HG03097 (cell line): ENCODE measurements at regions not wholly inside any gene's neighbourhood (a gene's known extent, or its start where the extent isn't known, plus 50 kb on each side); places are given as distances from the start of the nearest gene placed in this dataset.

Experiments used
- ATAC-seq: cut with Tn5 transposase; IDR thresholded peaks from one replicate; pipeline ENCODE4 v1.9.1; 2021; ENCODE audit not compliant: unreplicated experiment, low FRiP score

GRCh38 chr1:61627365-61627764 lies 97.6 kb downstream of the TM2D1 start:
- ATAC-seq = no peak

- ATAC-seq = no peak
Measured at GRCh38 chr1:61626816-61627215, 98.1 kb downstream of the TM2D1 start.

- no peak for ATAC-seq
Measured at GRCh38 chr1:61623852-61624251, 101.1 kb downstream of the TM2D1 start.

DNA sequence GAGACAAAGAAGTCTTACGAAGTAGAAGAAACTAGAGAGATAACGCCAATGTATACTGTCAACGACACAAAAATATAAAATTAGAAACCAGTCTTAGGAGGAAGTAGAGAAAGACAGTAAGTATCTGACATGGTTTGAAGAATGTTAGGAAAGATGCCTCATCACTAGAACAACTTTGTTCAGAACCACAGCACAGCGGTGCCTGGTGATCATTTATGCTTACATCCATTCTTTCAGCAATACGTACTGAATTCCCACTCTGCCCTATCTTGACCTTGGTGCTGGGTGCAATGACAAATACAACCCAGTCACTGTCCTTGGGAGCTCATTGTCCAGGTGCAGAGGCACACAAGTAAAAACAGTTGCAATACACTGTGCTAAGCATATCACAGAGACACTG lies 104.4 kb downstream of the TM2D1 start:
- no peak for ATAC-seq

- no peak for ATAC-seq
Measured at GRCh38 chr1:61618755-61619154, 106.2 kb downstream of the TM2D1 start.

DNA sequence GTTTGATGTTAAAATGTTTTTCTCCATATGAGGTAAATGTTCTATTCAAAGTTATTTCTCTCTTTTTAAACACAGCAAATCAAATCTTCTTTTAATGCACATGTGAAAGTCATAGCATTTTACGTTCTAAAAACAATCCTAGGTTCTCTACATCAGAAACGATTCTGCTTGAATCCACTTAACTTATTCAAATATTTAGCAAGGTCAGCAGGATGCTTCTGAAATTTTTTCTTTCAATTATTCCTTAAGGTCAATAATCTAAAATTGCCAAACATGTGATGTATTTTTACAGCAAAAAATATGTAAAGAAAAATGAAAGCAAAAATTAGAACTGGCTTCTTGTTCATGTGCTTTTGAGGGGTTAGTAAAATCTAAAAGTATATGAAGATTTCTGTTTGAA lies 106.7 kb downstream of the TM2D1 start:
- no peak for ATAC-seq

- ATAC-seq = no peak
Measured at GRCh38 chr1:61616830-61617229, 108.1 kb downstream of the TM2D1 start.

GRCh38 chr1:61612602-61613001 lies 112.3 kb downstream of the TM2D1 start:
- no peak for ATAC-seq

- no peak for ATAC-seq
Measured at GRCh38 chr1:61609040-61609439, 115.9 kb downstream of the TM2D1 start.

DNA sequence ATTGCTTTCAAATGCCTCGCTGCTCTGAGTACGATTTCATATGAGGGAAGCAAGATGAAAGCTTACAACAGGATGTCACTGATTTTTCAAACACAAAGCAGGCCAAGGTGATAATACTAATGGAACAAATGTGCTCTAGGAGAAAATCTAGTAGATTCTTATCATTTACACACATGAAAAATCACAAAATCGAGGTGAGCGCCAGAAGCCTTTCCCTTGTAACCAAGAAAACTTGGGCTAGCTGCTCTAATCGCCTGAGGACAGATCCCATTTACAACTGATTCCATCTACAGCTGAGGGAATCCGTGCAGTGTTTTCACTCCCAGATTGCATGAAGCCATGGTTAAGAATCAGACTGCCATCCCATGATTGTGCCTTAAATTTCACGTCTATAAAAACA lies 117.5 kb downstream of the TM2D1 start:
- ATAC-seq = no peak

GRCh38 chr1:61606448-61607312 lies 118.3 kb downstream of the TM2D1 start:
- no peak for ATAC-seq

DNA sequence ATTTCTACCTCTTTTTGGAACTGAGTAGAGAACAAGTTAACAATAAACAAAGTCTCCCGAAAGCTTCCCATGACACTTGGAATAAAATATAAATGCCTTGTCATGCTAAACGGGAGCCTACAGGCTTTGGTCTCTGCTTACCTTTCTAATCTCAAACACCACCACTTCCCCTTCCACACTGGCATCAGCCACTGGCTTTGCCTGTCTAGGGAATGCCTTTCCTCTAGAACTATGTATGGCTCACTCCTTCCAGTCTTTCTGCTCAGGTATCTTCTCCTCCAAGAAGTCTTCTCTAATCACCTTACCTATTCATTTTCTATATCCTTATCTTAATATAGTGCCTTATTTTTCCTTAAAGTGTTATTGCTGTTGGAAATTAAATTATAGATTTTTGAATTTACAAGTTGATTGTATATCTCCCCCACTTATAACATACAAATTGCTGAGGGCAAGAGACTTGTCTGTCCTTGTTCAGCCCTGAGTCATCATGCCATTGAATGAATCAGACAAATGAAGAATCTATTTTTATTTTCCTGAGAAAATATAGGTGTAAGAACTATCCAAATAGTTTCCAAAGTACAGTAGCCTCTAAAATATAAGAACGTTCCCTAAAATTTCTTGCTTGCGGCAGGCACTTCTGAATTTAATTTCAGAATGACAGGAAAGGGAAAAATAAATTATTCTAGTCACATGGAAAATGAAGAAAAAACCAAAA lies 119.2 kb downstream of the TM2D1 start:
- no peak for ATAC-seq

- ATAC-seq = no peak
Measured at GRCh38 chr1:61604684-61605083, 120.3 kb downstream of the TM2D1 start.

DNA sequence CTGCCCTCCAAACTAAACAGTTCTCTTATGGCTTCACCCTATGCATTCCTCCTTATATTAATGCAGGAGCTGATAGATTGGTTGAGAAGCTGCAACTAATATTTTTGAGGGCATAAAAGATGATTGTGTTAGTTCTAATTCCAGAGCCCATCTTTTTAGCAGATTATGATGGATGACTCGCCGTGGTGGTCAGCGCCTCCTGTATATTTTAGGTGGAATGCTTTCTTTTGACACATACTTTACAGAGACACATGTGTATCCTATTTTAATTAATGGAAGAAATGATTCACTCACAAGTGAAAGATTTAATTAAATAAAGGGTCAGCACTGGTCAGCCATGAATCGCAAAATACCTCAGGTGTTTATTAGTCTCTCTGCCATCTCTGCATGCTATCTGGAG lies 120.7 kb downstream of the TM2D1 start:
- ATAC-seq = no peak

GRCh38 chr1:61602663-61603062 lies 122.3 kb downstream of the TM2D1 start:
- no peak for ATAC-seq

DNA sequence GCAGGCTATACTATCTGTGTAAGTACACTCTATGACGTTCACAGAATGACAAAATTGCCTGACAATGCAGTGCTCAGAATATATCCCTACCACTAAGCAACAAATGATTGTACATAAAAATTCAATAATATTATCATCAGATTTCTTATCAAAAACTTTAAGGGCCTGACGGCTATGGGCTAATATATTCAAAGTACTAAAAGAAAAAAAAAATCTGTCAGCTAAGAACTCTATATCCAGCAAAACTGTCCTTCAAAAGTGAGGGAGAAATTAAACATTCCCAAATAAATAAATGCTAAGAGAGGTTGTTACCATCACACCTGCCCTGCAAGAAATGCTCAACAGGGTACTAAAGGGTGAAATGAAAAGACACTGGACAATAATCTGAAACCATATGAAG lies 127.3 kb downstream of the TM2D1 start:
- no peak for ATAC-seq

DNA sequence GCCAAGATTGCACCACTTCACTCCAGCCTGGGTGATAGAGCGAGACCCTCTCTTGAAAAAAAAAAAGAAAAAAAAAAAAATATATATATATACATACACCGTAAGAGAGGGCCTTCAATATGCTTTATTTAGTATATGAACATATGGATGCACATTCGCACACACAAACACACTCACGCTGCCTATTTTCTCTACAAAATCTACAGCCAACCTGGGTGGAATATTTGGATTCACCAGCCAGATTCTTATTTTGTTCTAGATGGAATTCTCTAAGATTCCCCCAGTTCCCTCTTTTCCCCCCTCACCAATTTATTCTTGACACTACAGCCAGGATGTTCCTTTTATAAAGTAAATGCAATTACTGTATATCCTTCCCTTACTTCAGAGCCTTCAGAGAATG lies 131.6 kb downstream of the TM2D1 start:
- no peak for ATAC-seq

GRCh38 chr1:61591351-61591750 lies 133.6 kb downstream of the TM2D1 start:
- no peak for ATAC-seq

- peak; percentile 92 for ATAC-seq
Measured at GRCh38 chr1:61588736-61589672, 135.9 kb downstream of the TM2D1 start.

DNA sequence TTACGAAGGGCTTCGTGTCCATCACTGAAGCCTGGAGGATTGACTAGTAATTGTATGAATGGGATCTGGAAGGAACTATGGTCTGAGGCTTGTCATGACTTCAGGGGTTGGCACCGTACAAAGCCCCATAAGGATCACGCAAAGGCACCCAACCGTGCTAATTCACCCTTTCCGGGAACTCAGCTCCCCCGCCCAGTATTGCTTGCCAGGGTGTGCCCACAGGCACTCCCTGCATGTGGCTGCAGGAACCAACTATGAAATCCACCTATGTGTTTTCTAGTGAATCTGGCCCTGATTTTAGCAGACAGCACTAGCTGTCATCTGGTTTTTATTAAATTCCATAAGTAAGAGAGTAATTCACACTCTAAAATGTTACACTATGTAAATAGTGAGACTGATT lies 139.2 kb downstream of the TM2D1 start:
- ATAC-seq = no peak

DNA sequence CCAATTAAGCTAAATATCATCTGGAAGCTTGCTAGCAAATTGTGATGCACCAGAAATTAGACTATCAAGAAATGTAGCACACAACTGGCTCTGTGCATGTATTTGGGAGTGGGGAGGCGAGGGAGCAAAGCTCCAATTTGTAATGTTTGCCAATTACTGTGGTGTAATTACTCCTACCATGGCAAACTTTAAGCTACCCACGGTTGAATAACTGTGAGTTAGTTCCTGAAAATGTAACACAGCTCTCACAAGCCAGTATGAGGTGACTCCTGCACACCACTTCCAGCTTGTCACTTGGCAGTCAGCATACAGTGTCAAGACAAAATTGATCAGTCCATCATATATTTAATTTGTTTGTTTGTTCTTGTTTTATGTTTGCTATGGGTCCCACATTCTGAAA lies 141.2 kb downstream of the TM2D1 start:
- no peak for ATAC-seq
